Activated CD4-positive, alpha-beta T cell treated with anti-CD3 and anti-CD28 coated beads, Interleukin-2, Interleukin-4, amounts not matched to agents 100 ng/mL and 50 ng/mL, durations not matched to agents 16 hours and 8 hours (primary cell): ENCODE measurements at regions not wholly inside any gene's neighbourhood (a gene's known extent, or its start where the extent isn't known, plus 50 kb on each side); places are given as distances from the start of the nearest gene placed in this dataset.
"Not testable (repeated sequence)": the region's sequence is repeated elsewhere in the genome, so short reads cannot be mapped to it uniquely, and the experiment has no call there.

Experiments used
- DNase-seq: peaks from one replicate; pipeline ENCODE4 v3.0.0-alpha.2; 2020; ENCODE audit warnings: low spot score

DNA sequence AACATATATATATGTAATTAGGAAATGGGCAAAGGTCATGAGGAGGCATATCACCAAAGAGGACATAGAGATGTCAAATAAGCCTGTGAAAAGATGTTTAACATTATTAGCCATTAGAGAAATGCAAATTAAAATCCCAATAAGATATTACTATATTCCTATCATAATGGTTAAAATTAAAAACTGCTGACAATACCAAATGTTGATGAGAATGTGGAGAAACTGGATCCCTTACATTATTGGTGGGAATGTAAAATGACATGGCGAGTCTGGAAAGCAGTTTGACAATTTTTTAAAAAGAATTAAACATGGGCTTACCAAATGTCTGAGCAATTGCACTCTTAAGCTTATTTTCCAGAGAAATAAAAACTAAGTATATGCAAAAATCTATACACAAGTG, 1821.6 kb upstream of the C9orf72 start:
- no peak for DNase-seq

DNA sequence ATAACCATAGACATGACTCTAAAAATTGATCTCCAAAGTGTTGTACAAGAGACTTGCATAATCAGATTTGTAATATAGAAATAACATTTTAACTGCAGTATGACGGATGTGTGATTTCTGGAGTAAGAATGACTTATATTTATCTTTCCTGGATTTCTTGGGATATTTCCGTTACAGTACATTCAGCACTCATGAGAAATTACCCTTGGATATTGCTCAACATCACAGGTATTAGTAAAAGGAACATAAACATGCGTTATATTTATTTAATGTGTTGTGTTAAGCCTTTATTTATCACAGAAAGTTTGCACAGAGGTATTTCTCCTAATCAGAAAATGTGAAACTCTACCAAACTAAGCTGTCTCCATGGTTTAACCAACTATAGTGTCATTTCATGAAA, 1823.9 kb upstream of the C9orf72 start:
- DNase-seq, result no peak

DNA sequence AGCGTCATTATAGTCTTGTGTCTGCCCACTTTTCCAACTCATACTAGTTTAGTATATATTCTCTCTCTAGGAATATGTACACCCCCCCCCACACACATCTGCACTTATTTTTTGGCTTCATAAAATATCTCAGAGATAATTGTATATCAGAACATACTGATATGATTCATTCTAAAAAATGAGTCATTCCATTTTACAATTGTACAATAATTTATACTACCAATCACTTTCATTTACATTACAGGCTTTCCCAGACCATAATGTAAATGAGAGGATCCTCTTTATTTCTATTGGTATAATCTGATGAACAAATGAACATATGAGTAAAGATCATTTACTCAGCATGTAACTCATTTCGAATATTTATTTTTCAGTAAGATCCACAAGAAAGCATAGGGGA, 1842.9 kb upstream of the C9orf72 start:
- no peak for DNase-seq

DNA sequence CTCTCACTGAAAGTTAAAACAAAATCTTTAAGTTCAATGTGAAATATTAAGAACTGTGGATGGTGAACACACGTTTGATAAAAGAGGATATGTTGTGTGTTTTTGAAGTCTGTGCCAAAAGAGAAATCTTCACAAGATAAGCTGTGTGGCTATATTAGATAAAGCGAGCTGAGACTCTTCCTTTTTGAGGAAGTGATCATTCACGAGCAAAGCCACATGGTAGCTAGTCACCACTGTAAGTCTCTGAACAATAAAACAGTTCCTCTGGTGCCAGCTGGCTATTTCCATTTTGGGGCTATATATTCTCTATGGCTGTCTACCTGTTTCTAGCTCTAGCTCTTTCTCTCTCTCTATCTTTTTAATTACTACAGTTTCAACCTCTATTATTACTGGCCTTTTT, 1849.2 kb upstream of the C9orf72 start:
- DNase-seq, result no peak

DNA sequence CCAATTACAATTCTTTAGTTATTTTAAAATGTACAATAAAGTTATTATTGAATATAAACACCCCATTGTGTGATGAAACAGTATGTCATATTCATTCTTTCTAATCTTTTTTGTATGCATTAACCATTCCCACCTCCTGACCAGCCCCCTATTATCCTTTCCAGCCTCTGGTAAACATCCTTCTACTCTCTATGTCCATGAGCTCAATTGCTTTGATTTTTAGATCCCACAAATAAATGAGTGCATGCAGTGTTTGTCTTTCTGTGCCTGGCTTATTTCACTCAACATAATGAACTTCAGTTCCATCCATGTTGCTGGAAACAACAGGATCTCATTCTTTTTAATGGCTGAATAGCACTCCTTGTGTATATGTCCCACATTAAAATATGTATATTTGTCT, 1858.9 kb upstream of the C9orf72 start:
- DNase-seq, result no peak

DNA sequence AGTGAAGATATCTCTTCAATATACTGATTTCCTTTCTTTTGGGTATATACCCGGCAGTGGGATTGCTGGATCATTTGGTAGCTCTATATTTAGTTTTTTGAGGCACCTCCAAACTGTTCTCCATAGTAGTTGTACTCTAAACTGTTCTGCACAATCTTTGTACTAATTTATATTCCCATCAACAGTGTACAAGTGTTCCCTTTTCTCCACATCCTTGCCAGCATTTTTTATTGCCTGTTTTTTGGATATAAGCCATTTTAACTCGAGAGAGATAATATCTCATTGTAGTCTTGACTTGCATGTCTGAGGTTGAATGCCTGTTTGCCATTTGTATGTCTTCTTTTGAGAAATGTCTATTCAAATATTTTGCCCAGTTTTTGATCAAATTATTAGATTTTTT, 1859.4 kb upstream of the C9orf72 start:
- DNase-seq, result not testable (repeated sequence)

DNA sequence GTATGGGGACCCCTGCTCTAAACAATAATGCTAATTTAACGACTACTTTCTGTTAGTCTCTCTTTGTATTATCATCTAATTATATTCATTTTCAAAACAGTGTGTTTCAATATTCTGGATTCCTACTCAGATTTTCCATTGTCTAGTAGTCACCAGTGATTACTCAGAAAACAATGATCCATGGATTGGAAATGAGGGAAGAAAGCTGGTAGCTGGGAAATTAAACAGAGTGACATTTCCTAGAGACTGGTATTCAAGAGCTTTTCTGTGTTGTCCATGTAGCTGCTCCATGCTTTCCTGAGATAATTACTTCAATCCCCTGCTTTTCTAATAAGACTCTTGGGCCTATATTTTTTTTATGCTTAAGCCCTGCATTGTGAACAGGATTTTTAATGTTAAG, 1862.1 kb upstream of the C9orf72 start:
- no peak for DNase-seq

DNA sequence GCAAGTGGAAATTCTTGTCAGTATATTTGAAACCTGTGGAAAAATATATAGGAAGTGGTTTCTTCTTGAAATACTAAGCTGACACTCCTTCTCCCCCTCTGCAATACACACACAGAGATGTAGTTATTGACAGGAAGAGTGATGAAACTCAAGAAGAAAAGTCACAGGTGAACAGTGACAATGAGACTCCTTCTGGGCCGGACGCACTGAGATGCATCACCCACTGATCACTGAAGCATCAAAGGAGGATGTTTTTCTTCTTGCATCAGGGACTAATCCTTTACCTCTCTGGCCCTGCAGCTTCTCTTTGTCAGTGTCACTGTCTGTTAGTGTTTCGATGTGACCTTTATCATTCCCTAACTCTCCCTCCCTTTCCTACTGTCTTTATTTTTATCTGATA, 1864.2 kb upstream of the C9orf72 start:
- DNase-seq, result no peak

DNA sequence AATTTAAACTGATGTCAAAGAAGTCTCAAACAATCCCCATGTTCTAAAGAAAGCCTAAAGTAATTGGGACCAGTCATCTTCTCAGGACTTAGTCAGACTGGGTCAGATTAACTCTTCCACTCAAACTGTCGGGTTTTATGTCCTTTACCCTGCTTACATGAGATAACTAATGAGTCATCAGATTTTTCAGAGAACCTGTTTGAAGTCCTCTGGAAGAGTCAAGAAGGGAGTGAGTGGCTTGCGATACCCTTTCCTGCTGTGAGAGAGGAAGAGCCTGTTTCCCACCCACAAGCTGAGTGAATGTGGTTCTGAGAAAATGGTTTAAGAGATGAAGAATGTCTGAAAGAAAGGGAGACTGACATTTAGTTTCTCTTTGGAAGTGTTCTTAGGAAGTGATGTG, 1866.7 kb upstream of the C9orf72 start:
- no peak for DNase-seq

DNA sequence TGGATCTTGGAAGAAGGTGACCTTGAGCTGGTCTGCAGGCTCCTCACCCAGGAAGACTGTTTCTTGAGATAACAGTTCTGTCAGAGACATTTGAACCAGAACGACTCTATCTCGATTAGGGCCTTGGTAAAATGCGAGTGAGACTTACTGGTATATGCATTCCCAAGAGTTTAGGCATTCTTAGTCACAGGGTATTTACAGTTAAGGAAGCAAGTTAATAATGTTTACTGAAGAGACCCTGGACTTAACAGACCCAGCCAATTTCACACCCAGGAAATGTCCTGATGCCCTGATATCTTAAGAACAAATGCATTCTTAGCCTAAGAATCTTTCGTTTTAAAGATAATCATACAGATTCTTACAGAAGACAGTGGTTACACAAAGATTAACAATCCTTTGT, 1867.2 kb upstream of the C9orf72 start:
- no peak for DNase-seq

DNA sequence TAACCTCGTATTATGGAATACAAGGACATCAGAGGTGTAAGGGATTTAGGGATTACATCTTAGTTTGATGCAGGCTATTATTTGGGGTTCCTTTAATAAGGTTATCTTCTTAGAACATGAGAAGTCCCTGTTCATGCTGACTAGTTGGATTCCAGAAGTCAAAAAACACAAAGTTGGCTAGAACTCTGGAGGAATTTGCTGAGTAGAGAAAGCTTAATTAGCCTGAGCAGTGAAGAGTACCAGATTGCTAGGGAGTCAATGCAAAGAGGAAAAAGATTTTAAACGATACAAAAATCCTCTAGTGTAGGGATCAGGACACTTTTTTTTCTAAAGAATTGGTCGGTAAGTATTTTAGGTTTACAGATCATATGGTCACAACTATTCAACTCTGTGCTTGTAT, 1872.5 kb upstream of the C9orf72 start:
- DNase-seq, result no peak

DNA sequence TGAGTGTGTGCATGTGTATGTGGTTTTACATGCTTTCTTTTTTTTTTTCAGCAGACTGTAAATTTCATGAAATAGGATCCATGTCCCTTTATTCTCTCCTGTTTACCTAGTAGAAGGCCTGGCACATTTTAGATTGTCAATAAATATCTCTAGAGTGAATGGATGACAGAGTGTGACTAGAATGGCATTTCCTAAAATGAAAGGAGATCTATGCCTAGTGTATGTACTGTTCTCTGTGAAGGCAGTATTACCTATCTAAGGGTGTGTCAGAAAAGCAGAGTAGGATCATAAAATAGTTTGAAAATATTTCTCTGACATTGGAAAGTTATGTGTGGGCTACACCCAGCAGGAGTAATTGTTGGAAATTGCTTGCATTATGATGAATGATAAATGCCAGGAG, 1876.0 kb upstream of the C9orf72 start:
- no peak for DNase-seq

DNA sequence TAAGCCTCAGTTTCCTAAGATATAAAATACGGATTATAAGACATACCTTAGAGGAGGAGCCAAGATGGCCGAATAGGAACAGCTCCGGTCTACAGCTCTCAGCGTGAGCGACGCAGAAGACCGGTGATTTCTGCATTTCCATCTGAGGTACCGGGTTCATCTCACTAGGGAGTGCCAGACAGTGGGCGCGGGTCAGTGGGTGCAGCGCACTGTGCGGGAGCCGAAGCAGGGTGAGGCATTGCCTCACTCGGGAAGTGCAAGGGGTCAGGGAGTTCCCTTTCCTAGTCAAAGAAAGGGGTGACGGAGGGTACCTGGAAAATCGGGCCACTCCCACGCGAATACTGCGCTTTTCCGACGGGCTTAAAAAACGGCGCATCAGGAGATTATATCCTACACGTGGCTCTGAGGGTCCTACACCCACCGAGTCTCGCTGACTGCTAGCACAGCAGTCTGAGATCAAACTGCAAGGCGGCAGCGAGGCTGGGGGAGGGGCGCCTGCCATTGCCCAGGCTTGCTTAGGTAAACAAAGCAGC, 1877.1 kb upstream of the C9orf72 start:
- not testable (repeated sequence) for DNase-seq

DNA sequence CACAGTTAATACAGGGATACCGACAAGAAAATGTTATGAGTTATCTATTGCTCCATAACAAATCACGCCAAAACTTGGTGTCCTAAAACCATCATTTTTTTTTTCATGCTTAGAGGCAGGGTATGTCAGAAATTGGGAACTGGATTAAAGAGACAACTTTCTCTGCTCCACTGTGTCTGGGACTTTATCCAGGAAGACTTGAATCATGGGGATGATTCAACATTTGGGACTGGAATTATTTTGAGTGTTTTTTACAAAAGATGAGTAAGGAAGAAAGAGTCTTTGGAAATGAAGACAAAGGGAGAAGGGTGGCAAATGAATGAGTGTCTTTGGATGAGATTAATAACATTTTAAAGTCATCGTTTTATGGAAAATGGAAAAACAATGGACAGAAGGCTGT, 1883.7 kb upstream of the C9orf72 start:
- no peak for DNase-seq

DNA sequence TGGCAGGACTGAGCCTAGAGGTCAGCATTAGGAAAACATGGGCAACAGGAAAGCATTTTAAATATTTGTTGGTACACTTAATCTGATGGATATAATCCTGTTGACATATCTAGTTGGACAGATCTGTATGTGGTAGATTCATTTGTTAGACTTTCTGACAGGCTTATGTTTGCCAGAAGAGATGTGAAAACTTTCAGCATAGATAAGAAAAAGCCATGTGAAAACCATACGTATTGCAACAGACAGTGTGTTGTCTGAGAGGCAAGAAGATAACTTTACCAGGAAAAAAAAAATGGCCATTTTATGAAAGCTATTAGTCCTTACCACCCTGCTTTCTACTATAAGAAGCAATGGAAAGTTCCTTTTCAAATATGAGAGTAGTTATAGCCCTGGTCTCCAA, 1902.2 kb upstream of the C9orf72 start:
- DNase-seq, result no peak

DNA sequence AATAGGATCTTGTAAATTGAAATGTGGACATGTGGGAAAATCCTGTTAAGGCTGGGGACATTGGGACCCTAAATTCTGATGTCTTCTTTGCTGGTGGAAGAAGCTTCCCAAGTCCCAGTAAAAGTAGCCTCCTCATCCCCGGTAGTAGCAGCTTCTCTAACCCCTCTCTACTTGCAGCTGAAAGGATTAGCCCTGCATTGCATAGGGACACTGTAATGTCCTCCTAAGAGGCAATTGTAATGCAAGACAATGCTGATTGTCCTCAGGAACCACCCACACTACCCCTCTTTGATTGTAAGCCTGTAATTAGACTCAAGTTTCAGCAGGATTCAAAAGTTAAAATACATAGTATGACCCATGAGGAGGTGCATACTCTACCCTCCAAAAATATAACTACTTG, 1938.4 kb upstream of the C9orf72 start:
- DNase-seq, result no peak

DNA sequence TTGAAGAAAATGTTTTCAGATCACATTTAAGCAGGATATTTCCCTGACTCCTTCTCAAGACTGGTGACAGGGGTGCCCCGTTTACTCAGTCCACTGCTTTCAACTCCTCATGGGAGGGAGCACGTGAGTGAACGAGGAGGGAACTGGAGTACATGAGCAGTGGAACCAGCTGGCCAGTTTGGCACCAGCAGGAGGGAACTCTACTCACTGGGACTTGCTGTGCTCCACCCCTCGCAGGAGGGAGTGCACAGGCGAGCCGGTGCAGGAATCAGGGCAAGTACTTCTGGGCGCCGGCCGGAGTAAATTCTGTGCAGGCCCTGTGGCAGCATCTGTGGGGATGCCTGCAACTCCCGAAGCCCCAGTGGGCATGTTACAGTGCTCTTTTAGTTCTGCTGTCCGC, 1941.1 kb upstream of the C9orf72 start:
- no peak for DNase-seq

DNA sequence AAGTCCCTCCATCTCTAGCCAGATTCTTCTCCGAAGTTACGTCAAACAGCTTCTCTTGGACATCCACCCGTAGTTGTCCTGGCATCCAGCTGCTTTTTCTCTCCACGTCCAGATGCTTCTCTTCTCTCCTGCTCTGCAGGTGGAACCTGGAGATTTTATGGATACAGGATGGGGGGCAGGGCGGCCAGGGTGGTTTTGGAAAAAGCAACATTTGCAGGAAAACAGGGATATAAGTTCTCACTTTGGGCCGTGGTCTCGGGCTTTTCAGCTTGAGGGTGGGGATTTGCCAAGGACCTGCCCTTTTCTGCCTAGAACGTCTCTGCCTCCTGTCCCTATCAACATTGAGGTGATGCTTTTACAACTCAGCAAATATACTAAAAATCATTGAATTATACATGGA, 1941.6 kb upstream of the C9orf72 start:
- no peak for DNase-seq

DNA sequence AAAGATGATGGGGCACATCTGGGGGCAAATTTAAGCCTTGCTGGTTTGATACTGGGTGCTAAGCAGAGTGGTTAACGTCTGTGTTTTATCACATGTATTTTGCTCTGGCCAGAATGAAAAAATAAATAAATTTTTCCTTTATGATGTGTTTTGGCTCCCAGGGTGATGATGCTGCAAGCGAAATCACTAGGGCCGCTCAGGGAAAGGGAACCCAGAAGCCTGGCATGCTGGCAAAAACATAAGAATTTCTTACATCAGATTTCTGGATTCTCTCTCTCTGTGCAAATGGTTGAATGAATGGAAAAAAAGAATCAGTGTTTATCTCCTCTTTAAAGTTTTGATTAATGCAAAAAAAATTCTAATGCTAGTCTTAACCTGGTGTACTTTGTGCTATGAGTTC, 1975.2 kb upstream of the C9orf72 start:
- no peak for DNase-seq

DNA sequence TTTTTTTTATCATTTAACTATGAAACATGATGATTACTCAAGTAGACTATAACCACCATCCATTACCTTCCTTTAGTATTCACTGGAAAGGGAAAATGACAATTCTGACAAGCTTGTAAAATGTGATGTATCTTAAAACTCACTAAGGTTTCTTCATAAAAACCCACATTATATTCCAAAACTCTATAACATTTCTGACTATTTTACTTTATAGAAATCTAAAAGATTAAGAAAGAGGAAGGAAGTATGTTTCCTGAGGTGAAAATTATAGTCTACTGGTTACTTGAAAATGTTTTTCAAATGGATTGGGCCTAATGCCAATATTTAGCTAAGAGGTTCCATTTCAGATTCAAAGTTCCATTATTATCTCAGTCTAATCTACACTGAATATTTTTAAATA, 1982.2 kb upstream of the C9orf72 start:
- DNase-seq, result no peak

DNA sequence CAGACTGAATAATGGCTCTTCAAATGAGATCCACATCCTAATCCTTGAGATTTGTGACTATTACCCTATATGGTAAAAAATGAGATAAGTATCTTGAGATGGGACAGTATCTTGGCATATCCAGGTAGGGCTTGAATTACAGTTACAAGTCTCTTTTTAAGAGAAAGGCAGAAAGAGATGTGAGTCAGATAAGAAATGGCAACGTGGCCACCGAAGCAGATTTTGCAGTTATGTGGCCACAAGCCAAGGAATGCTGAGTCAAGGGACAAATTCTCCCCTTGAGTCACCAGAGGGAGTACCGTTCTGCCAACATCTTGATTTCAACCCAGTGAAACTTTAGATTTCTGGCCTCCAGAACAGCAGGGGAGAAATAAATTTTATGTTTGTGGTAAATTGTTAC, 1983.0 kb upstream of the C9orf72 start:
- no peak for DNase-seq

DNA sequence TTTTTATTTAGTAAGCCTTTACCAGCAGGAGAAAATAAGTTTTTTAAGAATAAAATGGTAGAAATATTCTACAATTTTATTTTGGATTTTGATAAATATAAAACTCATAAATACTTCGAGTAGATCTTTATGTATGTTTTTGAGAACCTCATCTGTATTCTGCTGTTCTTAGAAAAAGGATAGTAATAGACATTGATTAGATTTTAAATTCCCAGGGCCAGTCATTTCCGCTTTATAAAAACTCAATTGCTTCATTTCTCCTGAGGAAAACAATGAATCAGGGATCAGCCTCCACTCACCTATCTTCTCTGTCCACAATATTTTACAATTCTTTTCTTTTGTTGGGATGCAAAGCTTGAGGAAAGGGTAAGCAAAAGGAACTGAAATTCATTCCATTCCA, 1983.5 kb upstream of the C9orf72 start:
- DNase-seq, result no peak

DNA sequence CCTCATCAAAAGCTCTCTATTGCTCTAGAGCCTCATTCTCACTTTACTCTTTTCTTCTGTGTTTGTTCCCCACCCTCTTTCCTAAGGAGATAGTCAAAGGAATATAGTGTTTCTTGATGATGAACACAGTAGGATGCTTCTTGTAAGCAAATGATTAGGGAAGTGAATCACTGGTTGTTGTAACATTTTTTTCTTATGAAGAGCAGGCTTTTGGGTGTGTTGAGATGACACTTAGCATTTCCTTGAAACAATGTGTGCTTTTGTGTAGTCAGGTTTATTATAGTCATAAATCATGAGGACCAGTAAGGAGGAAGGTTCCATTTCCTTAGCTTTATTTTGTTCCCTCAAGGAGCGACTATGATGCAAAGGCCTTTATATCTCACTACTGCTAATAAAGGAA, 1991.3 kb upstream of the C9orf72 start:
- DNase-seq, result no peak

DNA sequence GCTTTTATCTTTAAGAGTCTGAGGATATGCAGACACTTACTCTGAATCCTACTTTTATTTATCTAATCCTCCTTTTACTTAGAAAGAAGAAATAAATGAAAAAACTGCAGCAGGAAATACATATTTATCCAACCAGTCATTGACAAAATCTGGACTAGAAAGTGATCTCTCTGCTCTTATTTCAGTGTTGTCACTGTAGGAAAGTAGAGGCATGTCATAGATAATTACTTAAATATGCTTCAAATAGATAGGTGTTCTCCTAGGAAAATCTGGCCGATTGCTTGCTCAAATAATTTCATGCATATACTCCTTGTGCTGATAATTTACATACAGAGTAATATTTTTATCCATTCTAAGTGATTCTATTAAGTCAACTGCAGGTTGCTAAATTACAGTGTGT, 2001.9 kb upstream of the C9orf72 start:
- DNase-seq, result no peak

DNA sequence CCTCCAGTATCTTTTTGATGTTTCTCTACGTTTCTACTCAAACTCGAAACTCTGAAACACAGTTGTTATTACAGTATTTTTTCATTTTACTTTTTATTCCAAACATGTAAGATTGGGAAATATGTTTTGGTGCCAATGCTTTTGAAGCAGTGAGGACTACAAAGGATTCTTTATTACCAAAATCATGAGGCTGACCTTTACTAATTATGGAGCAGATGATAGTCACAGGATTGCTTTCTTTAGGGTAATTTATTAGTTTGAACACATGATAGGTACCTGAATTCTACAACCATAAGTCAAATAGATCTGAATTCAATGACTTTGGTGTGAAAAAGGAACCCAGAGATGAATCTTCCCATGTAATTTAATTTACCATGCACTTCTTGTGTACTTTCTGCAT, 2015.1 kb upstream of the C9orf72 start:
- no peak for DNase-seq
